OCI-LY7 (cell line): ENCODE measurements at regions not wholly inside any gene's neighbourhood (a gene's known extent, or its start where the extent isn't known, plus 50 kb on each side); places are given as distances from the start of the nearest gene placed in this dataset.

Experiments used
- EZH2phosphoT487 ChIP-seq: fragments of 200-600 bp; sonication (generic); IDR thresholded peaks from 2 replicates; pipeline ENCODE4 v1.6.1; 2018; ENCODE audit warnings: low read depth, borderline replicate concordance, mild to moderate bottlenecking, mixed run types, antibody characterized with exemption, low read length, moderate library complexity, mixed read lengths
- TF ChIP-seq, protein P1 (sequence below): fragments of 200-600 bp; sonication (generic); conservative IDR thresholded peaks from 2 replicates; pipeline ENCODE4 v1.5.1; 2014; ENCODE audit warnings: mild to moderate bottlenecking, antibody characterized with exemption, low read length, moderate library complexity, mixed read lengths

DNA sequence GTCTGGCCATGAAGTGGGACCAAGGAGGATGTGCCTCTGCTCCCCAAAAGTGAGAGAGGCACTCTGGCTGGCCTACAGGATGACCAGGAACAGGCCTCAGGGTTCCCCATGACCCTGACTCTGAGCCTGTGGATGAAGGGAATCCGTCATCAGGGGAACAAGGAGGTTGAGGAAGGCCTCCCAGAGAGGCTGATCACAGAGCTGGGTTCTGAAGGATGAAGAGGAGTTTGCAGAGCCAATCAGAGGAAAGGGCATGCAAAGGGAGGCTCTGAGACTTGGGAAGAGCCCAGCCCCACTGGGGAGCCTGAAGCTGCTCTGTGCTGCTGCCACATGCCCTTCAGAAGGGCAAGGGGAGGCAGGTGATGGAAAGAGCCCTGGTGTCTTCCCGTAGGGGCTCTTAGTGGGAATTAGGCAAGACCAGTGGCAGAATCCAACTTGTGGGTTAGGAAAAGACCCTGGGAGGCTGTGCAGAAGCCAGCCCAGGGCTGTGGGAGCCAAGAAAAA lies 141.3 kb upstream of the ID2 start:
- TF ChIP-seq, protein P1, sequence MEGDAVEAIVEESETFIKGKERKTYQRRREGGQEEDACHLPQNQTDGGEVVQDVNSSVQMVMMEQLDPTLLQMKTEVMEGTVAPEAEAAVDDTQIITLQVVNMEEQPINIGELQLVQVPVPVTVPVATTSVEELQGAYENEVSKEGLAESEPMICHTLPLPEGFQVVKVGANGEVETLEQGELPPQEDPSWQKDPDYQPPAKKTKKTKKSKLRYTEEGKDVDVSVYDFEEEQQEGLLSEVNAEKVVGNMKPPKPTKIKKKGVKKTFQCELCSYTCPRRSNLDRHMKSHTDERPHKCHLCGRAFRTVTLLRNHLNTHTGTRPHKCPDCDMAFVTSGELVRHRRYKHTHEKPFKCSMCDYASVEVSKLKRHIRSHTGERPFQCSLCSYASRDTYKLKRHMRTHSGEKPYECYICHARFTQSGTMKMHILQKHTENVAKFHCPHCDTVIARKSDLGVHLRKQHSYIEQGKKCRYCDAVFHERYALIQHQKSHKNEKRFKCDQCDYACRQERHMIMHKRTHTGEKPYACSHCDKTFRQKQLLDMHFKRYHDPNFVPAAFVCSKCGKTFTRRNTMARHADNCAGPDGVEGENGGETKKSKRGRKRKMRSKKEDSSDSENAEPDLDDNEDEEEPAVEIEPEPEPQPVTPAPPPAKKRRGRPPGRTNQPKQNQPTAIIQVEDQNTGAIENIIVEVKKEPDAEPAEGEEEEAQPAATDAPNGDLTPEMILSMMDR: no peak
- no peak for TF ChIP-seq EZH2phosphoT487
